Thyroid gland (tissue), 4 donors: ENCODE measurements at regions not wholly inside any gene's neighbourhood (a gene's known extent, or its start where the extent isn't known, plus 50 kb on each side); places are given as distances from the start of the nearest gene placed in this dataset.

Experiments used
- DNase-seq, 2 donors: peaks; one replicate each; pipeline ENCODE4 v3.0.0-alpha.2; 2019
- H3K27ac ChIP-seq, 3 donors: fragments of 200-600 bp; sonication (generic); 1 replicate in 2 of 3; 2 replicates in 1 of 3; pipeline ENCODE4 v1.5.1; 2016 to 2019; ENCODE audit warnings: mild to moderate bottlenecking in 1 of 3, moderate library complexity in 1 of 3
- H3K27me3 ChIP-seq: fragments of 200-600 bp; sonication (generic); one replicate; pipeline ENCODE4 v1.5.1; 2019
- H3K36me3 ChIP-seq, 2 donors: fragments of 200-600 bp; sonication (generic); one replicate each; pipeline ENCODE4 v1.5.1; 2016 to 2019
- H3K4me1 ChIP-seq, 2 donors: fragments of 200-600 bp; sonication (generic); one replicate each; pipeline ENCODE4 v1.5.1; 2017 to 2019
- H3K4me3 ChIP-seq, 3 donors: fragments of 200-600 bp; sonication (generic); replicated peaks in 1 of 3; 1 replicate in 2 of 3; 2 replicates in 1 of 3; pipeline ENCODE4 v1.5.1; 2016; ENCODE audit warnings: mild to moderate bottlenecking in 1 of 3
- H3K9me3 ChIP-seq: fragments of 200-600 bp; sonication (generic); one replicate; pipeline ENCODE4 v1.5.1; 2017
- POLR2A ChIP-seq, 2 donors: fragments of 450-650 bp; IDR thresholded peaks; one replicate each; pipeline ENCODE4 v1.6.1; 2017; ENCODE audit warnings: antibody characterized with exemption in 2 of 2, mild to moderate bottlenecking in 2 of 2, moderate library complexity in 1 of 2
- WGBS, 2 donors: methylation state at CpG; one replicate each; pipeline ENCODE4 v1.1.5; 2017; 5-methylcytosine and 5-hydroxymethylcytosine counted together
- intact Hi-C: fragments of 100-400 bp; cut with DNase I; formaldehyde crosslinking; loops from one replicate; pipeline ENCODE4 v1.15.1; 2023
- TF ChIP-seq, protein P1 (sequence below), 6 experiments: fragments of 200-600 bp in 3 of 6; fragments of 450-650 bp in 3 of 6; sonication (generic) in 3 of 6; IDR thresholded peaks; one replicate each; pipeline ENCODE4 v1.5.1; 2016 to 2019; ENCODE audit warnings: antibody characterized with exemption in 6 of 6, mild to moderate bottlenecking in 2 of 6, inconsistent platforms in 1 of 6, moderate library complexity in 1 of 6

DNA sequence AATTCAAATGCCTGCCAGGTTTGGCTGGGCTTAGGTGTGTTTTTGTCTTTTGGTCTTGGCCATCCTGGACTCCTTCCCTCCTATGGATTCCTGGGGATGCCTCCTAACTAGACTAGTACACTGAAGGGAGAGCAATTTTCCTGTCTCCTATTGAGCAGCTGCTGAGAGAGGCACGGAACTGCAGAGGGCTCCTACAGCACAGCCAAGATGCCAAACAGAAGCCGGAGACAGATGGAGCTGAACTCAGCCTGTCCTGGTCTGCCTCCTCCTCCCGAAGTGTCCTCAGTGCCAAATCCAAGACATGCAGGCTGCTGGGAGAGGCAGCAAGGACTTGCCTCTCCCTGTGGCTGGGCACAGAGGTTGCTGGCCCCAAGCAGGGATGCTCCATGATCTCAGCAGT, 256.6 kb upstream of the PROK2 start:
- Histone ChIP-seq H3K36me3 (no peaks in the 10 kb centered on the region), H3K4me1 (no peaks in the 10 kb centered on the region), H3K9me3 (no peaks in the 10 kb centered on the region), H3K4me3 (no peak overlapping the region), H3K27me3 (no peaks in the 10 kb centered on the region), H3K27ac (no peak overlapping the region)
- no peak for DNase-seq
- TF ChIP-seq POLR2A (IDR thresholded peaks at IDR 0.05): no peak
- TF ChIP-seq, protein P1, sequence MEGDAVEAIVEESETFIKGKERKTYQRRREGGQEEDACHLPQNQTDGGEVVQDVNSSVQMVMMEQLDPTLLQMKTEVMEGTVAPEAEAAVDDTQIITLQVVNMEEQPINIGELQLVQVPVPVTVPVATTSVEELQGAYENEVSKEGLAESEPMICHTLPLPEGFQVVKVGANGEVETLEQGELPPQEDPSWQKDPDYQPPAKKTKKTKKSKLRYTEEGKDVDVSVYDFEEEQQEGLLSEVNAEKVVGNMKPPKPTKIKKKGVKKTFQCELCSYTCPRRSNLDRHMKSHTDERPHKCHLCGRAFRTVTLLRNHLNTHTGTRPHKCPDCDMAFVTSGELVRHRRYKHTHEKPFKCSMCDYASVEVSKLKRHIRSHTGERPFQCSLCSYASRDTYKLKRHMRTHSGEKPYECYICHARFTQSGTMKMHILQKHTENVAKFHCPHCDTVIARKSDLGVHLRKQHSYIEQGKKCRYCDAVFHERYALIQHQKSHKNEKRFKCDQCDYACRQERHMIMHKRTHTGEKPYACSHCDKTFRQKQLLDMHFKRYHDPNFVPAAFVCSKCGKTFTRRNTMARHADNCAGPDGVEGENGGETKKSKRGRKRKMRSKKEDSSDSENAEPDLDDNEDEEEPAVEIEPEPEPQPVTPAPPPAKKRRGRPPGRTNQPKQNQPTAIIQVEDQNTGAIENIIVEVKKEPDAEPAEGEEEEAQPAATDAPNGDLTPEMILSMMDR (IDR thresholded peaks at IDR 0.05): no peak
- 68 to 91% methylated on average over 2 to 3 of the region's 3 CpGs for WGBS, 2 donors
- intact Hi-C loops: no loop called here

DNA sequence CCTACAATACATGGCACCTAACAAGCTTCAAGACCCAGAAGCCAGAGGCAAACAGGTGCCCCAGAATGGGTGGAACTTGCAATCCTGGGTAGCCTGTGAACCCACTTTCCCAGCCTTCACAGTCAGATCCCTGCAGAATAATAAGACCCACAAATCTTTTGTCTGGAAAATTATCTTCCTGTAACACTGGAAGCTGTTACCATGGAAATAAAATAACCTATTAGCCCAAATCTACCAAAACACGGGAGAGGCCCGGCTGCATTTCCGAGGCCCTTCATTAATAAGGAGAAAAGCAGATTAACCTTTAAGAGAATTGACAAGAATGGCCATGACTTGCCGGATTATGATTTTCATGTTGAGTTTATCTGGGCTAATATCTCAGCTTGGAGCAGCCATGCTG, 256.1 kb upstream of the PROK2 start:
- Histone ChIP-seq H3K4me1 (no peaks in the 10 kb centered on the region), H3K9me3 (no peaks in the 10 kb centered on the region), H3K27me3 (no peaks in the 10 kb centered on the region), H3K36me3 (no peaks in the 10 kb centered on the region), H3K4me3 (no peak overlapping the region), H3K27ac (no peak overlapping the region)
- DNase-seq: no peak
- TF ChIP-seq, protein P1 (IDR thresholded peaks at IDR 0.05): no peak
- TF ChIP-seq POLR2A (IDR thresholded peaks at IDR 0.05): no peak
- intact Hi-C loops: no loop called here
- 80 to 86% methylated on average over 4 of the region's 4 CpGs for WGBS, 2 donors

DNA sequence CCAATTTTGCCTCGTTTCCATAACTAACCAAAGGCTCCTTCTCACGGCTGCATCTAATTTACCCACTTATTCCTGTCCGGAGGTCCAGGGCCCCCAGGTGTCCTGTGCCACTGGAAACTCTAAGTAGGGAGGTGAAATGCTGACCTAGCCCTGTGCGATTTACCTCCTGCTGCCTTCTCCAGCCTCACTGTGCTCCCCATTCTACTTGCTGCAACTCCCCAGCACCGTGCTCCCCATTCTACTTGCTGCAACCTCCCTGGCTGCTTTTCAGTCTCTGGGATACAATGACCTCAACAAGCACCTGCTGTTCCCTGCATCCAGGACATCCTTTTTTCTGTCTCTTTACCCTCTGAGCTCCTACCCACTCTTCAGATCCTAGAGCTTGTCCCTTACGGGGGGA, 254.7 kb upstream of the PROK2 start:
- H3K27me3 ChIP-seq: no peaks in the 10 kb centered on the region
- WGBS, 2 donors: 82 to 93% methylated on average over 6 of the region's 6 CpGs
- no peak overlapping the region for H3K27ac ChIP-seq
- TF ChIP-seq, protein P1 (IDR thresholded peaks at IDR 0.05): no peak
- no peak for TF ChIP-seq POLR2A (IDR thresholded peaks at IDR 0.05)
- no peaks in the 10 kb centered on the region for H3K9me3 ChIP-seq
- no peaks in the 10 kb centered on the region for H3K36me3 ChIP-seq
- DNase-seq: no peak
- H3K4me1 ChIP-seq: no peaks in the 10 kb centered on the region
- intact Hi-C loops: no loop called here
- H3K4me3 ChIP-seq: no peak overlapping the region

DNA sequence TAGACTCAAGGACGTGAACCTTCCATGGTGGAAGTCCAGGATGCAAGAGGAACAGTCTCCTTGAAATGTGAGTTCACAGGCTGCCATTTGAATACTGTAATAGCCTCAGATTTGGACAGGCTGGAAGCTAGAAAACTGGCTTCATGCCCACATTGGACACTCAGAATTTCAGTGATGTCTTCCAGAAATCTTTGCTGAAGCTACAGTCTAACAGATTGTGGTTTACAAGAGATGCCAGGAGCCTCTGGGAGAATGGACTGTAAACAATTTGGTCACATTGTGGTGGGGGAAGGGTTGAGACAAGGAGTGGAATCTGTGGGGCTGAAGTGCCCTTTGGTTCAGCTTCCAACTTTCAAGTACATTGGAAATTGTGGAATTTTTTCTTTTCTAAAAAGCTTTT, 252.0 kb upstream of the PROK2 start:
- H3K4me1 ChIP-seq: no peaks in the 10 kb centered on the region
- no peaks in the 10 kb centered on the region for H3K27me3 ChIP-seq
- DNase-seq: no peak
- WGBS, 2 donors: 61 to 70% methylated on average over 1 of the region's 1 CpG
- TF ChIP-seq, protein P1 (IDR thresholded peaks at IDR 0.05): no peak
- no peak for TF ChIP-seq POLR2A (IDR thresholded peaks at IDR 0.05)
- no peak overlapping the region for H3K27ac ChIP-seq
- H3K9me3 ChIP-seq: no peaks in the 10 kb centered on the region
- intact Hi-C loops: no loop called here
- H3K36me3 ChIP-seq: no peaks in the 10 kb centered on the region
- no peak overlapping the region for H3K4me3 ChIP-seq

DNA sequence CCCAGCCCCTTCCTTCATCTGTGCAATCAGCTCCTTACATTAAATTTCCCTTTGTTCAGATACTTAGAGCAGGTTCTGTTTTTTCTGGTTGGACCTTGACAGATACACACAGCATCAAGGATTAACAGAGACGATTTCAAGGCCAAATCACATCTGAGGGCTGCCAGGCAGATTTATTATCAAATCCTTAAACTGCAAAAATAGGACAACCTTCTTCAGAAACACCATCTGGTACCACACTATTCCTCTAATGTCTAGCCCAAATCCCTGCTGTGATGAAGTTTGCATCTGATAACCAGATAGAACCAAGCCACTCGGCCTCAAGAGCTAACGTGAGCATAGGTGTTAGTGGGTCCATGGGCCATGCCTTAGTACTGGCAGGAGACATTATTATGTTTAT, 250.7 kb upstream of the PROK2 start:
- no peaks in the 10 kb centered on the region for H3K9me3 ChIP-seq
- WGBS, 2 donors: 91 to 93% methylated on average over 3 of the region's 3 CpGs
- intact Hi-C loops: no loop called here

More for the DNA sequence above, 250.7 kb upstream of the PROK2 start:
- Histone ChIP-seq H3K4me3 (no peak overlapping the region), H3K36me3 (no peaks in the 10 kb centered on the region), H3K4me1 (no peaks in the 10 kb centered on the region), H3K27me3 (no peaks in the 10 kb centered on the region), H3K27ac (no peak overlapping the region)
- no peak for TF ChIP-seq POLR2A (IDR thresholded peaks at IDR 0.05)
- TF ChIP-seq, protein P1 (IDR thresholded peaks at IDR 0.05): no peak
- no peak for DNase-seq
